C4-2B (cell line): ENCODE measurements at regions not wholly inside any gene's neighbourhood (a gene's known extent, or its start where the extent isn't known, plus 50 kb on each side); places are given as distances from the start of the nearest gene placed in this dataset.

Experiments
- CTCF ChIP-seq: fragments of 450-650 bp; conservative IDR thresholded peaks from 2 replicates; pipeline ENCODE4 v1.5.1; 2017; ENCODE audit warnings: mild to moderate bottlenecking
- ZFX ChIP-seq: fragments of 450-650 bp; IDR thresholded peaks from 2 replicates; pipeline ENCODE4 v1.6.1; 2017

- TF ChIP-seq CTCF (no peak), ZFX (no peak)
Measured at GRCh38 chr13:105442040-105442439, 1093.4 kb downstream of the EFNB2 start.
